Neutrophil (primary cell): ENCODE measurements at regions not wholly inside any gene's neighbourhood (a gene's known extent, or its start where the extent isn't known, plus 50 kb on each side); places are given as distances from the start of the nearest gene placed in this dataset.

ENCODE experiments used
- H3K27ac ChIP-seq: fragments of 200-600 bp; sonication (generic); 2 replicates; pipeline ENCODE4 v1.5.1; 2016; ENCODE audit warnings: mild to moderate bottlenecking, moderate library complexity
- H3K27me3 ChIP-seq: fragments of 200-600 bp; sonication (generic); 2 replicates; pipeline ENCODE4 v1.6.0; 2016; ENCODE audit warnings: mild to moderate bottlenecking
- H3K36me3 ChIP-seq: fragments of 200-600 bp; sonication (generic); 2 replicates; pipeline ENCODE4 v1.5.1; 2017
- H3K4me1 ChIP-seq, 2 experiments: fragments of 200-600 bp in 1 of 2; sonication (generic) in 1 of 2; 1 replicate in 1 of 2; 2 replicates in 1 of 2; pipeline versions ENCODE4 v1.5.1 to v1.6.1; 2013 to 2016; ENCODE audit warnings: low read depth in 1 of 2, low read length in 1 of 2, mild to moderate bottlenecking in 1 of 2, moderate library complexity in 1 of 2; ENCODE audit not compliant: control insufficient read depth in 1 of 2, insufficient read depth in 1 of 2
- H3K4me3 ChIP-seq, 2 experiments: fragments of 200-600 bp in 1 of 2; sonication (generic) in 1 of 2; 1 replicate in 1 of 2; 2 replicates in 1 of 2; pipeline ENCODE4 v1.5.1; 2013 to 2016; ENCODE audit warnings: low read depth in 1 of 2, low read length in 1 of 2, mild to moderate bottlenecking in 1 of 2, moderate library complexity in 1 of 2
- H3K9me3 ChIP-seq: fragments of 200-600 bp; sonication (generic); 2 replicates; pipeline ENCODE4 v1.5.1; 2016
- CTCF ChIP-seq: fragments of 200-600 bp; sonication (generic); IDR thresholded peaks from 2 replicates; pipeline ENCODE4 v1.5.1; 2016; ENCODE audit warnings: antibody characterized with exemption

GRCh38 chr3:104885214-104885814, 481.4 kb upstream of the ALCAM start:
- H3K9me3 ChIP-seq, result no peaks in the 10 kb centered on the region
- no peak for TF ChIP-seq CTCF
- no peak overlapping the region for H3K27ac ChIP-seq
- no peaks in the 10 kb centered on the region for H3K36me3 ChIP-seq
- H3K4me1 ChIP-seq, result peaks cover 0 to 7% of the 10 kb centered on the region in 2 experiments
- no peaks in the 10 kb centered on the region for H3K27me3 ChIP-seq
- H3K4me3 ChIP-seq, result no peak overlapping the region

GRCh38 chr3:104886220-104886995, 480.3 kb upstream of the ALCAM start:
- no peak for TF ChIP-seq CTCF
- Histone ChIP-seq H3K27ac (peak overlapping the region; percentile 56), H3K4me3 (no peak overlapping the region), H3K4me1 (peaks cover 0 to 7% of the 10 kb centered on the region in 2 experiments), H3K9me3 (no peaks in the 10 kb centered on the region), H3K27me3 (no peaks in the 10 kb centered on the region), H3K36me3 (no peaks in the 10 kb centered on the region)

GRCh38 chr3:104887069-104887468, 479.6 kb upstream of the ALCAM start:
- peak overlapping the region; percentile 56 for H3K27ac ChIP-seq
- peaks cover 0 to 7% of the 10 kb centered on the region in 2 experiments for H3K4me1 ChIP-seq
- no peak for TF ChIP-seq CTCF

GRCh38 chr3:104887619-104888018, 479.1 kb upstream of the ALCAM start:
- H3K36me3 ChIP-seq, result no peaks in the 10 kb centered on the region
- no peaks in the 10 kb centered on the region for H3K27me3 ChIP-seq
- H3K9me3 ChIP-seq, result no peaks in the 10 kb centered on the region
- H3K27ac ChIP-seq, result peak overlapping the region; percentile 56
- peaks cover 0 to 7% of the 10 kb centered on the region in 2 experiments for H3K4me1 ChIP-seq
- no peak overlapping the region for H3K4me3 ChIP-seq
- TF ChIP-seq CTCF, result no peak

More at GRCh38 chr3:104887069-104887468, 479.6 kb upstream of the ALCAM start:
- Histone ChIP-seq H3K36me3 (no peaks in the 10 kb centered on the region), H3K4me3 (no peak overlapping the region), H3K9me3 (no peaks in the 10 kb centered on the region), H3K27me3 (no peaks in the 10 kb centered on the region)

GRCh38 chr3:104892044-104892443, 474.7 kb upstream of the ALCAM start:
- no peak overlapping the region for H3K4me3 ChIP-seq
- H3K4me1 ChIP-seq, result peaks cover 0 to 3% of the 10 kb centered on the region in 2 experiments
- TF ChIP-seq CTCF, result no peak
- no peaks in the 10 kb centered on the region for H3K27me3 ChIP-seq
- H3K36me3 ChIP-seq, result no peaks in the 10 kb centered on the region
- H3K27ac ChIP-seq, result no peak overlapping the region
- no peaks in the 10 kb centered on the region for H3K9me3 ChIP-seq
